ENCODE measurements at regions not wholly inside any gene's neighbourhood (a gene's known extent, or its start where the extent isn't known, plus 50 kb on each side); places are given as distances from the start of the nearest gene placed in this dataset.

- TF ChIP-seq CTCF (IDR thresholded peaks at IDR 0.05; ENCODE audit: borderline replicate concordance, extremely low read depth, low read length, poor library complexity, severe bottlenecking) = no peak
- no peak for TF ChIP-seq EZH2 (IDR thresholded peaks at IDR 0.05; ENCODE audit: borderline replicate concordance, low read depth, low read length, severe bottlenecking)
These were observed 202.1 kb downstream of the CYLD start for GRCh38 chr16:50944033-50944432.

Measured in DND-41 (cell line).